ACC112 (cell line): ENCODE measurements at regions not wholly inside any gene's neighbourhood (a gene's known extent, or its start where the extent isn't known, plus 50 kb on each side); places are given as distances from the start of the nearest gene placed in this dataset.

Experiments
- H2AFZ ChIP-seq: fragments of 200-600 bp; sonication (generic); one replicate; pipeline ENCODE4 v1.6.0; 2017; ENCODE audit warnings: antibody characterized with exemption, low read length; ENCODE audit not compliant: unreplicated experiment
- H3K27ac ChIP-seq: fragments of 200-600 bp; sonication (generic); 2 replicates; pipeline ENCODE4 v1.5.1; 2014; ENCODE audit warnings: low read depth, mild to moderate bottlenecking, antibody characterized with exemption, low read length, moderate library complexity
- H3K27me3 ChIP-seq: fragments of 200-600 bp; sonication (generic); 2 replicates; pipeline ENCODE4 v1.6.1; 2014; ENCODE audit warnings: mild to moderate bottlenecking, antibody characterized with exemption, low read length, moderate library complexity, mixed read lengths; ENCODE audit not compliant: insufficient read depth
- H3K36me3 ChIP-seq: fragments of 200-600 bp; sonication (generic); 2 replicates; pipeline ENCODE4 v1.6.1; 2016; ENCODE audit warnings: mild to moderate bottlenecking, antibody characterized with exemption, low read length, moderate library complexity, mixed read lengths; ENCODE audit not compliant: insufficient read depth
- H3K4me1 ChIP-seq: fragments of 200-600 bp; sonication (generic); one replicate; pipeline ENCODE4 v1.6.1; 2016; ENCODE audit warnings: low read length, mixed read lengths; ENCODE audit not compliant: insufficient read depth, unreplicated experiment, control insufficient read depth
- H3K4me3 ChIP-seq: fragments of 200-600 bp; sonication (generic); 2 replicates; pipeline ENCODE4 v1.5.1; 2014; ENCODE audit warnings: mild to moderate bottlenecking, low read depth, low read length
- H3K79me2 ChIP-seq: fragments of 200-600 bp; sonication (generic); one replicate; pipeline ENCODE4 v1.6.0; 2016; ENCODE audit warnings: low read length; ENCODE audit not compliant: control insufficient read depth, unreplicated experiment, insufficient read depth

DNA sequence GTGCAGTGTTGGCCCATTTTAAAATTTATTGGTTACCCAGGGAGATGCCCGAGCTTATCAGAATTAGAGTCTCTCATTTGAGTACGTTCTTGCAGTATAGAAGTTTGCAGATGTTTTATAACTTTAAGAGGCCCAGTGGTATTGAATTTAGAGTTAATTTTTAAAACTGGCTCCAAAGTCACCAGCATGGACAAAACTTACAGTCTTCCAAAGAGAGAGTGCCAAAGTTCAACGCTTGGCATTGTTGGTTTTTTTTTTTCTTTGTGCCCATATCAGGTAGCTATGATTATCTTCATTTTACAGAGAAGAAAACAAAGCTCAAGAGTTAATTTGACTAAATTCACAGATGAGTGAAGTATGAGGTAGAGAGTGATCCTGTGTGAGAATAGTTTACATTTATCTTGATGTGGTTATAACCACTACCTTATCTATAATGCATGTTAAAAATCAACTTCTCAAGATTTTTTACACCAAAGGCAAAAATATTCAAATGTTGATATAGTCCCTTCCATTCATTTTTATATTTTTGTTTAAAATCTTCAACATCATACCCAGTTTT lies 273.7 kb upstream of the DMRT1 start:
- H2AFZ ChIP-seq, result no peak overlapping the region
- no peaks in the 10 kb centered on the region for H3K36me3 ChIP-seq
- H3K27ac ChIP-seq, result no peak overlapping the region
- H3K4me1 ChIP-seq, result no peaks in the 10 kb centered on the region
- H3K79me2 ChIP-seq, result no peaks in the 10 kb centered on the region
- no peaks in the 10 kb centered on the region for H3K27me3 ChIP-seq
- no peak overlapping the region for H3K4me3 ChIP-seq

DNA sequence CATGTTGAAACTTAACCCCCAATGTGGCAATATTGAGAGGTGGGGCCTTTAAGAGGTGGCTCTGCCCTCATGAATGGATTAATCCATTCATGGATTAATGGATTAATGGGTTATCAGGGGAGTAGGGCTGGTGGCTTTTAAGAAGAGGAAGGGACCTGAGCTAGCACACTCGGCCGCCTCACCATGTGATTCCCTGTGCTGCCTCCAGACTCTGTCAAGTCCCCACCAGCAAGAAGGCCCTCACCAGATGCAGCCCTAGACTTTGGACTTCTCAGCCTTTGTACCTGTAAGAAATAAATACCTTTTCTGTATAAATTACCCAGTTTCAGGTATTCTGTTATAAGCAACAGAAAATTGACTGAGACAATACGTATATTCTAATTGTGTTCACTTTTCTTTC lies 272.2 kb upstream of the DMRT1 start:
- H3K4me1 ChIP-seq, result no peaks in the 10 kb centered on the region
- H3K79me2 ChIP-seq, result no peaks in the 10 kb centered on the region
- no peaks in the 10 kb centered on the region for H3K27me3 ChIP-seq
- no peak overlapping the region for H3K27ac ChIP-seq
- H3K4me3 ChIP-seq, result no peak overlapping the region
- no peak overlapping the region for H2AFZ ChIP-seq
- no peaks in the 10 kb centered on the region for H3K36me3 ChIP-seq

DNA sequence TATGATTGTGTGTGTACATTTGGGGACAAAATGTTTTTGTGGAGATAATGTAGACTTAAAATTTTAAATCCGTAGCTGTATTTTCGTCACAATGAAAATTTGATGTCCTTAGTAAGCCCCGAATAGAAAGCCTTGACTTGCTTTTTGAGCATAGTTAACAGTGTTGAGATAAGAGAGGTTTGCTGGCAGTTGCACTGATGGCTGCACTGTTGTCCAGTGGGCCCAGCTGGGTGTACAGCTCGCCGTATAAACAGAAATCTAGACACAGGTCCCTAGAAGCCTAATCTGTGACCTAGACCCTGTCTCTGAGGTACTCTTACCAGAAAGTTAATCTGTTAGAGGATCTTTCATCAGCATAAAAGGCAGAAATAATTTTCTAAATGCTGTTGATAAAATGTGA lies 271.3 kb upstream of the DMRT1 start:
- no peak overlapping the region for H2AFZ ChIP-seq
- no peaks in the 10 kb centered on the region for H3K79me2 ChIP-seq
- H3K27ac ChIP-seq, result no peak overlapping the region
- no peaks in the 10 kb centered on the region for H3K36me3 ChIP-seq
- no peaks in the 10 kb centered on the region for H3K4me1 ChIP-seq
- no peaks in the 10 kb centered on the region for H3K27me3 ChIP-seq
- H3K4me3 ChIP-seq, result no peak overlapping the region

DNA sequence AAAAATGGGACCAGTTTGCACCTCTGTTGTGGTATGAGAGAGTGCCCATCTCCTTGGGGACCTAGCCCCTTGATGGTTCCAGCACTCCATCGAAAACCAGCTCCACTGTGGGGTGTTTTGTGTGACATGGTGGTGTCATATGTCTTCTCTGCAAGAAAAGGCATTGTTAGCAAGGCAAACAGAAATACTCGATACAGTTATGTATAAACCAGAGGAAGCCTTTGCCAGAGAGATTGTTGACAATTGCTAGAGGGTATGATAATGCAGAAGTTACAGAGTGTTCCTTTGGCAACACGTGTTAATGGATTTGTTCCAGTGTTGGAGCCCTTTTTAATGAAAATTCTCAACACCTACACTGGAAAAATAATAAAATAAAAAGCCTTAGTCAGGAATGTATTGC lies 270.4 kb upstream of the DMRT1 start:
- H3K4me1 ChIP-seq, result no peaks in the 10 kb centered on the region
- H3K79me2 ChIP-seq, result no peaks in the 10 kb centered on the region
- no peak overlapping the region for H2AFZ ChIP-seq
- H3K27me3 ChIP-seq, result no peaks in the 10 kb centered on the region
- H3K4me3 ChIP-seq, result no peak overlapping the region
- no peaks in the 10 kb centered on the region for H3K36me3 ChIP-seq
- no peak overlapping the region for H3K27ac ChIP-seq

DNA sequence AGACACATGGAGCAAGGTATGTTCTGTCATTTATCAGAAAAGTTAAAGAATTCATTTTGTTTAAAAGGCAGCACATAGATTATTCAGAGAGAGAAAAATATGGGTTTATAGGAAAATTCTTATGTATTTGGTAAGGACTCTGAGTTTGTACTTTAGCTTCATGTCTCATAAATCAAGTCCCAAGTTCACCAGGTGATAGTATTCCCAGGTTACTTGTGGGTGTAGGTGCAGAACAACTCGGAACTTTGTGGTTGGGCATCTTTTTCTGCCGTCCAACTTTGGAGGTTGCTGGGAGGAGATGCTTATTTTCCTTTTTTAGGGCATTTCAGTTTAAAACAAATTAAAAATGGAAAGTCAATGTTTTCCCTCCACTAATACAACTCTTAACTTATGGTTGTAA lies 269.8 kb upstream of the DMRT1 start:
- Histone ChIP-seq H3K4me1 (no peaks in the 10 kb centered on the region), H3K36me3 (no peaks in the 10 kb centered on the region), H3K27me3 (no peaks in the 10 kb centered on the region), H3K27ac (no peak overlapping the region), H3K4me3 (no peak overlapping the region), H3K79me2 (no peaks in the 10 kb centered on the region), H2AFZ (no peak overlapping the region)

DNA sequence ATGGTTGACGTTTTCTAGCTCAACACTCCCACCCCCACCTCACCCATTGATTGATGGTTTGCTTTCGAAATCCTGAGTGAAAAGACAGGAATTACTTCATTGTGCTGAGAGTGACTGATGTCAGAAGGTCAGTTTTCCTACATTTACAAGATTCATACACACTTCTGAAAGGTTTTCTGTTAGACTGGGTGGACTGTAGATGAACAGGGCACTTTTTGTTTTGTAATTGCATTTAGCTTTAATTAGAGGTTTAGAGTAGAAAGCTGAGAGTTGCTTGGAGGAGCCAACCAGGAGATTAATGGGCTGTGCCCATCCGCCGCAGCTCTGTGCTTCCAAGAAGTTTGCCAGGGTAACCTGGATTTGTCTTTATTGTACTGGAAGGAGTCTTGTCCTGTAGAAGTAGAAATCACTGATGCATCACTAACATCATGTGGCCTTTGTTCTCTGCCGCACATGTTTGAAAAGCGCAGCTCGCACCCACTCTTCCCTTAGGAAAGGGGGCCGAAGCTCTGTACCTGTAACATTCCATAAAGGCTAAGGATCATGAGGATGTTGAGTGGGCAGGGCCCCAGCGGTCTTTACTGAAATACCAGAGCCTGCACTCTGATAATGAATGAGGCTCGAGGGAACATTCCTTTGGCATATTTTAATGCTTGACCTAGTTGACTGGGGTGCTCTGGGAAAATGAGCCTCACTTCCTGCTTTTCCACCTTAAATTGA lies 267.6 kb upstream of the DMRT1 start:
- Histone ChIP-seq H3K36me3 (no peaks in the 10 kb centered on the region), H3K4me1 (no peaks in the 10 kb centered on the region), H3K27ac (no peak overlapping the region), H2AFZ (no peak overlapping the region), H3K79me2 (no peaks in the 10 kb centered on the region), H3K4me3 (no peak overlapping the region), H3K27me3 (no peaks in the 10 kb centered on the region)

DNA sequence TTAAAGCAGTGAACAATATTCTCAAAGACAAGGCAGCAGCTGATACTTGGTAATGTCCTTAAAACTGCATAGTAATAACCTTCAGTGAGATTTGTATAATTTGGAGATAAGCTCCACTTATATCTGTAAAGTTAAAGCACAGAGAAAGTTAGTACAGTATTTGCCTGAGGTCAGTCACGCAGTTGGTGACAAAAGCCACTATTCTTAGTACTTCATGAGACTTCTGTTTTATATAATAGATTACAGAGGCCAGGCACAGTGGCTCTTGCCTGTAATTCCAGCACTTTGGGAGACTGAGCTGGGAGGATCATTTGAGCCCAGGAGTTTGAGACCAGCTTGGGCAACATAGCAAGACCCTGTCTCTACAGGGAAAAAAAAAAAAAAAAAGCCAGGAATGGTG lies 266.4 kb upstream of the DMRT1 start:
- no peaks in the 10 kb centered on the region for H3K27me3 ChIP-seq
- no peak overlapping the region for H3K27ac ChIP-seq
- no peaks in the 10 kb centered on the region for H3K79me2 ChIP-seq
- H3K4me1 ChIP-seq, result no peaks in the 10 kb centered on the region
- no peak overlapping the region for H3K4me3 ChIP-seq
- H3K36me3 ChIP-seq, result no peaks in the 10 kb centered on the region
- H2AFZ ChIP-seq, result no peak overlapping the region

DNA sequence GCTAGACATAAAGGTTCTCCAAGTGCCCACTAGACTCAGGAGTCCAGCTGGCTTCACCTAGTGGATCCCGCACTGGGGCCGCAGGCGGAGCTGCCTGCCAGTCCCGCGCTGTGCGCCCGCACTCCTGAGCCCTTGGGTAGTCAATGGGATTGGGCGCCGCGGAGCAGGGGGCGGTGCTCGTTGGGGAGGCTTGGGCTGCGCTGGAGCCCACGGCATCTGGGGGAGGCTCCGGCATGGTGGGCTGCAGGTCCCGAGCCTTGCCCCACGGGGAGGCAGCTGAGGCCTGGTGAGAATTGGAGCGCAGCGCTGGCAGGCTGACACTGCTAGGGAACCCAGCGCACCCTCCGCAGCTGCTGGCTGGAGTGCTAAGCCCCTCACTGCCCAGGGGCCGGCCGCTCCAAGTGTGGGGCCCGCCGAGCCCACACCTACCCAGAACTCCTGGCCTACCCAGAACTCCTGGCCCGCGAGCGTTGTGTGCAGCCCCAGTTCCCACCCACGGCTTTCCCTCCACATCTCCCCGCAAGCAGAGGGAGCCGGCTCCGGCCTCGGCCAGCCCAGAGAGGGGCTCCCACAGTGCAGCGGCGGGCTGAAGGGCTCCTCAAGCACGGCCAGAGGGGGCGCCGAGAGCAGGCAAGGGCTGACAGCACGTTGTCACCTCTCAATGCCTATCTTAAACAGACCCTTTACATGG lies 260.7 kb upstream of the DMRT1 start:
- no peak overlapping the region for H3K27ac ChIP-seq
- H3K27me3 ChIP-seq, result no peaks in the 10 kb centered on the region
- no peaks in the 10 kb centered on the region for H3K79me2 ChIP-seq
- H2AFZ ChIP-seq, result no peak overlapping the region
- H3K36me3 ChIP-seq, result no peaks in the 10 kb centered on the region
- no peak overlapping the region for H3K4me3 ChIP-seq
- no peaks in the 10 kb centered on the region for H3K4me1 ChIP-seq

DNA sequence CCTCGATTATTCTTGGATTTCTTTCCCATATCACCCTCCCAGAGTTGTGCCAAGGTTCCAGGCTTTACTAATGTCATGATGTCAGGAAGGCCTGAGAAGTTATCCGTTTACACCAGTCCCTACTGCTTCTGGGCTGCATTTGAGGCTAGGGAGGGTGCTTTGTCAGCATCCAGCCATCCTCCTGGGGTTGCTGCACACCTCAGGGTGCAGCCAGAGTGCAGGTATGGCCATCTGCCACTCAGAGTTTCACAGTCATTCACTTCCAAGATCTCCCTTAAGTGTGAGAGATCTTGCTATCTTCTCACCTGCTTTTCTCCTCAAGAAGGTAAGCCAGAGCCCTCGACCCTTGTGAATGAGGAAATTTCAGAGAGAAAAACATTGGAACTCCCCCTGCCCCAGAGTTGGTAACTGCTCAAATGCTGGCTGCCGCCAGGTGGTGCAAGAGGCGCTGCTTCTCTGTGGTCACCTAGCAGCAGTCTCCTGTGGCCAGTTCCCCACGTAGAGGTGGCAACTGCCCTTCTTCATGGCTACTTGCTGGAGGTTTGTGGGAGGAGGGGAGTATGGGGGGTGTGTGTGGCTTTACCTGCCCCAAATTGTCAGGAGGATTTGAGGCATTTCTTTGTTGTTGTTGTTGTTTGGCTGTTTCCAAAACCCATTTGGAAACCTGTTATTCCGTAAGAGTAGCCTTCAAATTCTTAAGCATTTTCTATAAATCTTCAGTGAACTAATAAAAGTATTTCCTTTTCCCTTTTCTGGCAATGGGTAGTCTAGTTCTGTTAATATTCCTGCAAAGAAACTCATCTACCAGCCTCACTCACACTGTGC lies 259.6 kb upstream of the DMRT1 start:
- Histone ChIP-seq H3K79me2 (no peaks in the 10 kb centered on the region), H2AFZ (no peak overlapping the region), H3K4me1 (no peaks in the 10 kb centered on the region), H3K36me3 (no peaks in the 10 kb centered on the region), H3K27me3 (no peaks in the 10 kb centered on the region), H3K27ac (no peak overlapping the region), H3K4me3 (no peak overlapping the region)

DNA sequence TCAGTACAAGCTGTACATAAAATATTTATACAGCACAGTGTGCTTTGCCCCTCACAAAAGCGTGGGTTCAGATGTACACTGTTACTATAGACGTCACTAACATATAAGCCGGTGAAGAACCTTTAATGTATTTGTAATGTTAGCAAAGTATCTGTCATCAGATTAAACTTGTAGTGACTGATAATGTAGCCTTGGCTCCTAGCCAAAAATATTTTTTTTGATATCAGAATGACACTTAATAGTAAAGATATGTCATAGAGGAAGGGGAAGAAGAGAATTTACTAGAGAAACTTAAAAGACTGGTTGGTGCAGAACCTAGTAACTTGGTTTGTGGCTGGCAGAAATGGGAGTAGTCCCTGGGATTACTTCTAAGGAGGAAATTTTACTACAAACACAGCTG lies 258.7 kb upstream of the DMRT1 start:
- Histone ChIP-seq H2AFZ (no peak overlapping the region), H3K4me3 (no peak overlapping the region), H3K27ac (no peak overlapping the region), H3K27me3 (no peaks in the 10 kb centered on the region), H3K79me2 (no peaks in the 10 kb centered on the region), H3K36me3 (no peaks in the 10 kb centered on the region), H3K4me1 (no peaks in the 10 kb centered on the region)
